Fibroblast of skin of left quadriceps (primary cell): ENCODE measurements at regions not wholly inside any gene's neighbourhood (a gene's known extent, or its start where the extent isn't known, plus 50 kb on each side); places are given as distances from the start of the nearest gene placed in this dataset.
"Not testable (repeated sequence)": the region's sequence is repeated elsewhere in the genome, so short reads cannot be mapped to it uniquely, and the experiment has no call there.

ENCODE experiments used
- DNase-seq, 2 experiments: peaks; one replicate each; pipeline ENCODE4 v3.0.0-alpha.2; 2013; ENCODE audit warnings: low read depth in 2 of 2

GRCh38 chr10:131833446-131834080, 67.2 kb upstream of the PPP2R2D start:
- DNase-seq: no peak

- DNase-seq: no peak
These were observed 66.5 kb upstream of the PPP2R2D start for GRCh38 chr10:131834152-131834810.

GRCh38 chr10:131838966-131839742, 61.7 kb upstream of the PPP2R2D start:
- no peak for DNase-seq

- DNase-seq: not testable (repeated sequence)
These were observed 60.7 kb upstream of the PPP2R2D start for GRCh38 chr10:131839880-131840787.

- no peak for DNase-seq
These were observed 60.1 kb upstream of the PPP2R2D start for GRCh38 chr10:131840788-131841118.

GRCh38 chr10:131841131-131841660, 59.6 kb upstream of the PPP2R2D start:
- no peak for DNase-seq

GRCh38 chr10:131841661-131842139, 59.1 kb upstream of the PPP2R2D start:
- DNase-seq: no peak

- no peak for DNase-seq
These were observed 58.3 kb upstream of the PPP2R2D start for GRCh38 chr10:131842351-131843088.

GRCh38 chr10:131843089-131843595, 57.7 kb upstream of the PPP2R2D start:
- no peak for DNase-seq

GRCh38 chr10:131843881-131844284, 56.9 kb upstream of the PPP2R2D start:
- no peak for DNase-seq

GRCh38 chr10:131844529-131845084, 56.2 kb upstream of the PPP2R2D start:
- DNase-seq: no peak

- DNase-seq: no peak
These were observed 55.1 kb upstream of the PPP2R2D start for GRCh38 chr10:131845505-131846239.

GRCh38 chr10:131846240-131847101, 54.3 kb upstream of the PPP2R2D start:
- no peak for DNase-seq

- DNase-seq: no peak
These were observed 53.5 kb upstream of the PPP2R2D start for GRCh38 chr10:131847241-131847783.

GRCh38 chr10:131848296-131848695, 52.5 kb upstream of the PPP2R2D start:
- DNase-seq: no peak

- no peak for DNase-seq
These were observed 51.8 kb upstream of the PPP2R2D start for GRCh38 chr10:131848741-131849590.
